WTC11 (cell line): ENCODE measurements at regions not wholly inside any gene's neighbourhood (a gene's known extent, or its start where the extent isn't known, plus 50 kb on each side); places are given as distances from the start of the nearest gene placed in this dataset.

Experiments
- ATAC-seq: fragments of 200-7000 bp; cut with Tn5 transposase; 2 replicates; pipeline ENCODE4 v1.10.0; 2021; ENCODE audit warnings: mild to moderate bottlenecking, moderate library complexity
- CTCF ChIA-PET: fragments of 300-600 bp; sonication (Branson Sonifier 250); formaldehyde crosslinking; loops from one replicate; lab custom pipeline; 2021; ENCODE audit warnings: antibody characterized with exemption; lab: Charles Lee
- POLR2A ChIA-PET: fragments of 350-600 bp; sonication (Branson Sonifier 250); formaldehyde crosslinking; loops from one replicate; lab custom pipeline; 2021; ENCODE audit warnings: antibody characterized with exemption; lab: Charles Lee
- DNase-seq: peaks from one replicate; pipeline ENCODE4 v3.0.0; 2021; ENCODE audit warnings: low spot score
- H3K27ac Mint-ChIP-seq: 2 replicates; pipeline ENCODE4 v1.8.0; 2021; ENCODE audit warnings: mixed read lengths
- H3K27me3 Mint-ChIP-seq: 2 replicates; pipeline ENCODE4 v1.8.0; 2021; ENCODE audit warnings: low read depth, mild to moderate bottlenecking, moderate library complexity, mixed read lengths
- H3K36me3 Mint-ChIP-seq: 2 replicates; pipeline ENCODE4 v1.8.0; 2021; ENCODE audit warnings: mixed read lengths
- H3K4me1 Mint-ChIP-seq: 2 replicates; pipeline ENCODE4 v1.8.0; 2022; ENCODE audit warnings: mixed read lengths
- H3K4me3 Mint-ChIP-seq: 2 replicates; pipeline ENCODE4 v1.8.0; 2021; ENCODE audit warnings: mild to moderate bottlenecking, moderate library complexity, mixed read lengths
- H3K9me3 Mint-ChIP-seq: 2 replicates; pipeline ENCODE4 v1.8.0; 2021; ENCODE audit warnings: mixed read lengths
- ATF1 ChIP-seq: sonication (generic); formaldehyde crosslinking; IDR thresholded peaks from 2 replicates; pipeline ENCODE4 v1.8.1; 2023; ENCODE audit warnings: mild to moderate bottlenecking, moderate library complexity, missing genetic modification reagents
- ATF2 ChIP-seq: sonication (generic); formaldehyde crosslinking; IDR thresholded peaks from 2 replicates; pipeline ENCODE4 v1.8.1; 2022; ENCODE audit warnings: low read depth, missing genetic modification reagents, borderline replicate concordance
- CREM ChIP-seq: sonication (generic); formaldehyde crosslinking; IDR thresholded peaks from 2 replicates; pipeline ENCODE4 v1.8.1; 2022; ENCODE audit warnings: mild to moderate bottlenecking, missing genetic modification reagents, moderate library complexity
- ESRRA ChIP-seq: sonication (generic); formaldehyde crosslinking; IDR thresholded peaks from 2 replicates; pipeline ENCODE4 v1.8.1; 2022; ENCODE audit warnings: mild to moderate bottlenecking, missing genetic modification reagents, borderline replicate concordance
- FOXJ3 ChIP-seq: sonication (generic); formaldehyde crosslinking; IDR thresholded peaks from 2 replicates; pipeline ENCODE4 v1.9.0; 2021; ENCODE audit warnings: missing genetic modification reagents, mild to moderate bottlenecking, borderline replicate concordance
- FOXK1 ChIP-seq: sonication (generic); formaldehyde crosslinking; IDR thresholded peaks from 2 replicates; pipeline ENCODE4 v1.8.0; 2022; ENCODE audit warnings: mild to moderate bottlenecking, moderate library complexity, missing genetic modification reagents
- HMGA2 ChIP-seq: fragments of 250-450 bp; sonication (Bioruptor Pico); IDR thresholded peaks from 2 replicates; pipeline ENCODE4 v1.4.0; 2021; ENCODE audit warnings: mild to moderate bottlenecking, moderate library complexity
- KAT7 ChIP-seq: sonication (generic); formaldehyde crosslinking; IDR thresholded peaks from 2 replicates; pipeline ENCODE4 v1.8.1; 2023; ENCODE audit warnings: missing genetic modification reagents, mild to moderate bottlenecking, borderline replicate concordance
- MYBL2 ChIP-seq: sonication (generic); formaldehyde crosslinking; IDR thresholded peaks from 2 replicates; pipeline ENCODE4 v1.8.1; 2023; ENCODE audit warnings: mild to moderate bottlenecking, moderate library complexity, missing genetic modification reagents
- NR2C2 ChIP-seq: sonication (generic); formaldehyde crosslinking; IDR thresholded peaks from 2 replicates; pipeline ENCODE4 v1.8.0; 2022; ENCODE audit warnings: mild to moderate bottlenecking, missing genetic modification reagents
- PRDM15 ChIP-seq: sonication (generic); formaldehyde crosslinking; IDR thresholded peaks from 2 replicates; pipeline ENCODE4 v1.8.0; 2022; ENCODE audit warnings: missing genetic modification reagents
- USF2 ChIP-seq: sonication (generic); formaldehyde crosslinking; IDR thresholded peaks from 2 replicates; pipeline ENCODE4 v1.8.1; 2023; ENCODE audit warnings: mild to moderate bottlenecking, missing genetic modification reagents, moderate library complexity
- ZBTB21 ChIP-seq: sonication (generic); formaldehyde crosslinking; IDR thresholded peaks from 2 replicates; pipeline ENCODE4 v1.8.1; 2023; ENCODE audit warnings: mild to moderate bottlenecking, missing genetic modification reagents, borderline replicate concordance
- ZBTB43 ChIP-seq: sonication (generic); formaldehyde crosslinking; IDR thresholded peaks from 2 replicates; pipeline ENCODE4 v1.8.1; 2023; ENCODE audit warnings: mild to moderate bottlenecking, missing genetic modification reagents
- ZSCAN18 ChIP-seq: fragments of 250-450 bp; sonication (Bioruptor Pico); IDR thresholded peaks from 2 replicates; pipeline ENCODE4 v2.1.2; 2022; ENCODE audit warnings: mild to moderate bottlenecking, moderate library complexity

GRCh38 chr21:40931197-40931596, 84.2 kb upstream of the DSCAM start (continued):
- no peak for TF ChIP-seq ZBTB43 (CRISPR knock-in tag)

- Mint-ChIP-seq H3K27me3 (no peaks in the 10 kb centered on the region; the same call in 1 of the 2 replicates), H3K36me3 (no peaks in the 10 kb centered on the region), H3K4me3 (no peak overlapping the region), H3K27ac (no peak overlapping the region), H3K4me1 (peaks cover 37% of the 10 kb centered on the region), H3K9me3 (peaks cover 17% of the 10 kb centered on the region)
- ChIA-PET POLR2A (no interaction called here), CTCF (interaction anchor here (1.1 kb wide), 1 partner anchor 107 kb away, joined by 3 read pairs; no protein-coding TSS in a partner anchor)
- TF ChIP-seq CREM (CRISPR knock-in tag) (no peak), USF2 (CRISPR knock-in tag) (no peak), FOXJ3 (CRISPR knock-in tag) (no peak)
- DNase-seq, result no peak
- ATAC-seq, result no peak
Observed at GRCh38 chr21:40936178-40936577, 89.2 kb upstream of the DSCAM start.

- ATAC-seq, result no peak
- DNase-seq, result no peak
- TF ChIP-seq HMGA2 (no peak), FOXK1 (CRISPR knock-in tag) (no peak), ZBTB21 (no peak), KAT7 (no peak), ATF2 (CRISPR knock-in tag) (no peak)
- H3K4me1 Mint-ChIP-seq, result peaks cover 37% of the 10 kb centered on the region
- CTCF ChIA-PET, result interaction anchor here (0.7 to 1.1 kb wide), 3 partner anchors 26 to 118 kb away, joined by 3 to 4 read pairs (median 3); no protein-coding TSS in a partner anchor
- no peak overlapping the region for H3K4me3 Mint-ChIP-seq
- H3K36me3 Mint-ChIP-seq, result no peaks in the 10 kb centered on the region
- POLR2A ChIA-PET, result no interaction called here
- H3K27ac Mint-ChIP-seq, result no peak overlapping the region; the same call in 1 of the 2 replicates
- H3K27me3 Mint-ChIP-seq, result no peaks in the 10 kb centered on the region; the same call in 1 of the 2 replicates
- peaks cover 16% of the 10 kb centered on the region for H3K9me3 Mint-ChIP-seq
Observed at GRCh38 chr21:40936771-40937261, 89.9 kb upstream of the DSCAM start.

GRCh38 chr21:40938078-40938477, 91.1 kb upstream of the DSCAM start:
- CTCF ChIA-PET, result no interaction called here
- TF ChIP-seq ATF1 (no peak), PRDM15 (CRISPR knock-in tag) (no peak), ZSCAN18 (no peak), MYBL2 (CRISPR knock-in tag) (no peak), ESRRA (CRISPR knock-in tag) (no peak), FOXK1 (CRISPR knock-in tag) (no peak), FOXJ3 (CRISPR knock-in tag) (no peak), NR2C2 (CRISPR knock-in tag) (no peak), HMGA2 (no peak)
- POLR2A ChIA-PET, result no interaction called here
- Mint-ChIP-seq H3K27me3 (no peaks in the 10 kb centered on the region), H3K9me3 (peaks cover 9% of the 10 kb centered on the region), H3K27ac (no peak overlapping the region), H3K4me3 (no peak overlapping the region), H3K4me1 (peaks cover 37% of the 10 kb centered on the region), H3K36me3 (no peaks in the 10 kb centered on the region)
- DNase-seq (no peak), ATAC-seq (no peak)
